HEK293T (cell line): ENCODE measurements at regions not wholly inside any gene's neighbourhood (a gene's known extent, or its start where the extent isn't known, plus 50 kb on each side); places are given as distances from the start of the nearest gene placed in this dataset.

ENCODE experiments used
- BHLHE40 ChIP-seq: fragments of 450-650 bp; IDR thresholded peaks from 2 replicates; pipeline ENCODE4 v1.6.1; 2016; ENCODE audit warnings: mild to moderate bottlenecking, moderate library complexity, borderline replicate concordance
- FOXK2 ChIP-seq: fragments of 450-650 bp; IDR thresholded peaks from 2 replicates; pipeline ENCODE4 v1.6.1; 2016; ENCODE audit warnings: mild to moderate bottlenecking
- FOXM1 ChIP-seq: fragments of 450-650 bp; IDR thresholded peaks from 2 replicates; pipeline ENCODE4 v1.6.1; 2017; ENCODE audit warnings: mild to moderate bottlenecking, borderline replicate concordance
- NFRKB ChIP-seq: fragments of 450-650 bp; IDR thresholded peaks from 2 replicates; pipeline ENCODE4 v1.6.1; 2016; ENCODE audit warnings: mild to moderate bottlenecking, moderate library complexity
- SP1 ChIP-seq: fragments of 450-650 bp; IDR thresholded peaks from 2 replicates; pipeline ENCODE4 v1.6.1; 2017
- SUZ12 ChIP-seq: fragments of 450-650 bp; IDR thresholded peaks from 2 replicates; pipeline ENCODE4 v1.6.1; 2016; ENCODE audit warnings: mild to moderate bottlenecking

- TF ChIP-seq NFRKB (no peak), FOXM1 (no peak), BHLHE40 (no peak), SP1 (no peak), FOXK2 (no peak), SUZ12 (no peak)
Observed at GRCh38 chr2:8314063-8314462, 367.8 kb upstream of the ID2 start.
